ENCODE measurements at regions not wholly inside any gene's neighbourhood (a gene's known extent, or its start where the extent isn't known, plus 50 kb on each side); places are given as distances from the start of the nearest gene placed in this dataset.

- intact Hi-C loops (cut with DNase I): no loop called here
- DNase-seq: no peak
- no peaks in the 10 kb centered on the region for H3K9me3 ChIP-seq
- H3K36me3 ChIP-seq: no peaks in the 10 kb centered on the region
- H3K27me3 ChIP-seq (ENCODE audit: low read depth): no peaks in the 10 kb centered on the region
- H3K27ac ChIP-seq: no peak overlapping the region
- no peaks in the 10 kb centered on the region for H3K4me1 ChIP-seq
- no peak for TF ChIP-seq CTCF (IDR thresholded peaks at IDR 0.05)
- no peak for ATAC-seq
- H3K4me3 ChIP-seq: no peak overlapping the region
Measured at GRCh38 chr10:10613656-10614244, 403.9 kb upstream of the CELF2 start.

- H3K4me1 ChIP-seq: no peaks in the 10 kb centered on the region
- H3K27ac ChIP-seq: no peak overlapping the region
- ATAC-seq: no peak
- H3K9me3 ChIP-seq: no peaks in the 10 kb centered on the region
- TF ChIP-seq CTCF (IDR thresholded peaks at IDR 0.05): no peak
- intact Hi-C loops (cut with DNase I): no loop called here
- no peaks in the 10 kb centered on the region for H3K27me3 ChIP-seq (ENCODE audit: low read depth)
- no peak for DNase-seq
- no peaks in the 10 kb centered on the region for H3K36me3 ChIP-seq
- no peak overlapping the region for H3K4me3 ChIP-seq
Measured at GRCh38 chr10:10617686-10618085, 400.0 kb upstream of the CELF2 start.

GRCh38 chr10:10618139-10618538, 399.5 kb upstream of the CELF2 start:
- no peak for ATAC-seq
- intact Hi-C loops (cut with DNase I): no loop called here
- Histone ChIP-seq H3K4me3 (no peak overlapping the region), H3K4me1 (no peaks in the 10 kb centered on the region), H3K27me3 (ENCODE audit: low read depth) (no peaks in the 10 kb centered on the region), H3K36me3 (no peaks in the 10 kb centered on the region), H3K27ac (no peak overlapping the region), H3K9me3 (no peaks in the 10 kb centered on the region)
- TF ChIP-seq CTCF (IDR thresholded peaks at IDR 0.05): no peak
- DNase-seq: no peak

- Histone ChIP-seq H3K27me3 (ENCODE audit: low read depth) (no peaks in the 10 kb centered on the region), H3K36me3 (no peaks in the 10 kb centered on the region), H3K4me1 (peaks cover 3% of the 10 kb centered on the region), H3K9me3 (no peaks in the 10 kb centered on the region), H3K27ac (no peak overlapping the region), H3K4me3 (no peak overlapping the region)
- intact Hi-C loops (cut with DNase I): no loop called here
- ATAC-seq (peak in 1 of 2 donors; percentile 19), DNase-seq (no peak)
- no peak for TF ChIP-seq CTCF (IDR thresholded peaks at IDR 0.05)
Measured at GRCh38 chr10:10623958-10624566, 393.6 kb upstream of the CELF2 start.

- H3K27me3 ChIP-seq (ENCODE audit: low read depth): no peaks in the 10 kb centered on the region
- H3K36me3 ChIP-seq: no peaks in the 10 kb centered on the region
- H3K27ac ChIP-seq: no peak overlapping the region
- ATAC-seq (no peak), DNase-seq (no peak)
- peaks cover 3% of the 10 kb centered on the region for H3K4me1 ChIP-seq
- intact Hi-C loops (cut with DNase I): no loop called here
- TF ChIP-seq CTCF (IDR thresholded peaks at IDR 0.05): no peak
- no peaks in the 10 kb centered on the region for H3K9me3 ChIP-seq
- H3K4me3 ChIP-seq: no peak overlapping the region
Measured at GRCh38 chr10:10624567-10624962, 393.1 kb upstream of the CELF2 start.
